Panc1 (cell line): ENCODE measurements at regions not wholly inside any gene's neighbourhood (a gene's known extent, or its start where the extent isn't known, plus 50 kb on each side); places are given as distances from the start of the nearest gene placed in this dataset.

Source experiments
- ATAC-seq: fragments of 200-7000 bp; cut with Tn5 transposase; 2 replicates; pipeline ENCODE4 v1.9.1; 2020; ENCODE audit warnings: mild to moderate bottlenecking, moderate library complexity
- BruUV-seq: library from RNA; stranded (reverse); fragments of 400-500 nt; replicated peaks from 2 replicates; lab custom pipeline; 2021; lab: Mats Ljungman, UMichigan
- CTCF ChIA-PET: fragments of 300-600 bp; sonication (Branson Sonifier 250); formaldehyde crosslinking; loops from one replicate; lab custom pipeline; 2022; ENCODE audit warnings: antibody characterized with exemption; lab: Charles Lee
- POLR2A ChIA-PET: fragments of 300-600 bp; sonication (Branson Sonifier 250); formaldehyde crosslinking; loops from one replicate; lab custom pipeline; 2022; ENCODE audit warnings: antibody characterized with exemption; lab: Charles Lee
- DNase-seq: peaks from one replicate; pipeline ENCODE4 v3.0.0-alpha.2; 2010; ENCODE audit warnings: low read depth, low spot score
- H3K27ac ChIP-seq: 2 replicates; pipeline ENCODE4 v1.5.1; 2011; ENCODE audit warnings: mild to moderate bottlenecking, low read length, inconsistent platforms
- H3K27me3 ChIP-seq: fragments of 200-500 bp; sonication (Bioruptor generic); 2 replicates; pipeline ENCODE4 v1.6.0; 2014; ENCODE audit warnings: low read length, inconsistent platforms; ENCODE audit not compliant: control insufficient read depth, insufficient read depth
- H3K36me3 ChIP-seq: fragments of 200-500 bp; sonication (Bioruptor generic); 2 replicates; pipeline ENCODE4 v1.5.1; 2014; ENCODE audit warnings: inconsistent platforms, mild to moderate bottlenecking, low read length, moderate library complexity; ENCODE audit not compliant: control insufficient read depth, insufficient read depth
- H3K4me1 ChIP-seq: 2 replicates; pipeline ENCODE4 v1.5.1; 2011; ENCODE audit warnings: inconsistent platforms, mild to moderate bottlenecking, low read length, moderate library complexity; ENCODE audit not compliant: control insufficient read depth, insufficient read depth
- H3K4me3 ChIP-seq, 2 experiments: 2 replicates each; pipeline ENCODE4 v1.5.1; 2011 to 2012; ENCODE audit warnings: low read depth in 2 of 2, low read length in 2 of 2, mild to moderate bottlenecking in 2 of 2, inconsistent platforms in 1 of 2, moderate library complexity in 1 of 2
- H3K9me3 ChIP-seq: fragments of 200-500 bp; sonication (Bioruptor generic); 2 replicates; pipeline ENCODE4 v1.5.1; 2014; ENCODE audit warnings: low read depth, mild to moderate bottlenecking, inconsistent platforms, low read length, moderate library complexity; ENCODE audit not compliant: control insufficient read depth, insufficient read depth
- POLR2AphosphoS5 ChIP-seq: IDR thresholded peaks from 2 replicates; pipeline ENCODE4 v1.6.1; 2012; ENCODE audit warnings: mild to moderate bottlenecking, low read depth, low read length, moderate library complexity
- SIN3A ChIP-seq: IDR thresholded peaks from 2 replicates; pipeline ENCODE4 v1.6.1; 2012; ENCODE audit warnings: low read depth, mild to moderate bottlenecking, low read length, moderate library complexity, borderline replicate concordance; ENCODE audit not compliant: insufficient read depth
- TCF7L2 ChIP-seq: IDR thresholded peaks from 2 replicates; pipeline ENCODE4 v1.6.1; 2011; ENCODE audit warnings: mild to moderate bottlenecking, low read depth, low read length, inconsistent platforms
- in situ Hi-C: cut with HindIII; loops from 2 replicates; pipeline ENCODE4 v1.10.0; 2016; ENCODE audit warnings: low sequenced_read_pairs, low pct_unique_long_range_greater_than_20kb
- intact Hi-C: fragments of 100-400 bp; cut with micrococcal nuclease; formaldehyde crosslinking; loops from one replicate; pipeline ENCODE4 v1.10.0; 2022; ENCODE audit not compliant: unreplicated experiment
- TF ChIP-seq, protein P1 (sequence below), 2 experiments: IDR thresholded peaks; 2 replicates each; pipeline ENCODE4 v1.6.1; 2011 to 2012; ENCODE audit warnings: low read depth in 2 of 2, control low read depth in 1 of 2, low read length in 1 of 2, mild to moderate bottlenecking in 1 of 2, moderate library complexity in 1 of 2; ENCODE audit not compliant: insufficient read depth in 1 of 2
- TF ChIP-seq, protein P2 (sequence below): fragments of 450-650 bp; IDR thresholded peaks from 2 replicates; pipeline ENCODE4 v1.5.1; 2017; ENCODE audit warnings: mild to moderate bottlenecking

DNA sequence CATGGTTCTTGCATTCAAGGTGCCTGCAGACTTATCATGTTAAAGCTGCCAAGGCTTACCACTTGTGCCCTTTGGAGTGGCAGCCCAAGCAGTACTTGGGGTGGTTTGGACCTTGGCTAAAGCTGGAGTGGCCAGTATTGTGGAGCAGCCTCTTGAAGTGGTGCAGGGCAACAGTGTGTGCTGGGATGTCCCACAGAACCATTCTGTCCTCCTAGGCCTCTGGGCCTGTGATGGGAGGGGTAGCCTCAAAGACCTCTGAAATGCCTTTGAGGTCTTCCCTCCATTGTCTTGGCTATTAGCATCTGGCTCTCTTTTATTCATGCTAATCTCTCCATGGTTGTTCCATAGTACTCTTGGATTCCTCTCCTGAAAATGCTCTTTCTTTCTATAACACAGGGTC, 78.2 kb upstream of the SLC24A4 start:
- Histone ChIP-seq H3K27me3 (no peaks in the 10 kb centered on the region), H3K36me3 (no peaks in the 10 kb centered on the region), H3K4me3 (no peak overlapping the region), H3K4me1 (no peaks in the 10 kb centered on the region), H3K27ac (no peak overlapping the region), H3K9me3 (no peaks in the 10 kb centered on the region)
- intact Hi-C loops, result no loop called here
- CTCF ChIA-PET, result no interaction called here
- no TSS peak for BruUV-seq
- in situ Hi-C loops, result no loop called here
- TF ChIP-seq POLR2AphosphoS5, result no peak
- TF ChIP-seq, protein P1, sequence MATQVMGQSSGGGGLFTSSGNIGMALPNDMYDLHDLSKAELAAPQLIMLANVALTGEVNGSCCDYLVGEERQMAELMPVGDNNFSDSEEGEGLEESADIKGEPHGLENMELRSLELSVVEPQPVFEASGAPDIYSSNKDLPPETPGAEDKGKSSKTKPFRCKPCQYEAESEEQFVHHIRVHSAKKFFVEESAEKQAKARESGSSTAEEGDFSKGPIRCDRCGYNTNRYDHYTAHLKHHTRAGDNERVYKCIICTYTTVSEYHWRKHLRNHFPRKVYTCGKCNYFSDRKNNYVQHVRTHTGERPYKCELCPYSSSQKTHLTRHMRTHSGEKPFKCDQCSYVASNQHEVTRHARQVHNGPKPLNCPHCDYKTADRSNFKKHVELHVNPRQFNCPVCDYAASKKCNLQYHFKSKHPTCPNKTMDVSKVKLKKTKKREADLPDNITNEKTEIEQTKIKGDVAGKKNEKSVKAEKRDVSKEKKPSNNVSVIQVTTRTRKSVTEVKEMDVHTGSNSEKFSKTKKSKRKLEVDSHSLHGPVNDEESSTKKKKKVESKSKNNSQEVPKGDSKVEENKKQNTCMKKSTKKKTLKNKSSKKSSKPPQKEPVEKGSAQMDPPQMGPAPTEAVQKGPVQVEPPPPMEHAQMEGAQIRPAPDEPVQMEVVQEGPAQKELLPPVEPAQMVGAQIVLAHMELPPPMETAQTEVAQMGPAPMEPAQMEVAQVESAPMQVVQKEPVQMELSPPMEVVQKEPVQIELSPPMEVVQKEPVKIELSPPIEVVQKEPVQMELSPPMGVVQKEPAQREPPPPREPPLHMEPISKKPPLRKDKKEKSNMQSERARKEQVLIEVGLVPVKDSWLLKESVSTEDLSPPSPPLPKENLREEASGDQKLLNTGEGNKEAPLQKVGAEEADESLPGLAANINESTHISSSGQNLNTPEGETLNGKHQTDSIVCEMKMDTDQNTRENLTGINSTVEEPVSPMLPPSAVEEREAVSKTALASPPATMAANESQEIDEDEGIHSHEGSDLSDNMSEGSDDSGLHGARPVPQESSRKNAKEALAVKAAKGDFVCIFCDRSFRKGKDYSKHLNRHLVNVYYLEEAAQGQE (IDR thresholded peaks at IDR 0.05; ENCODE audit: insufficient read depth in 1 of 2, low read depth in 2 of 2, low read length in 1 of 2), result no peak
- TF ChIP-seq TCF7L2, result no peak
- TF ChIP-seq SIN3A, result no peak
- TF ChIP-seq, protein P2, sequence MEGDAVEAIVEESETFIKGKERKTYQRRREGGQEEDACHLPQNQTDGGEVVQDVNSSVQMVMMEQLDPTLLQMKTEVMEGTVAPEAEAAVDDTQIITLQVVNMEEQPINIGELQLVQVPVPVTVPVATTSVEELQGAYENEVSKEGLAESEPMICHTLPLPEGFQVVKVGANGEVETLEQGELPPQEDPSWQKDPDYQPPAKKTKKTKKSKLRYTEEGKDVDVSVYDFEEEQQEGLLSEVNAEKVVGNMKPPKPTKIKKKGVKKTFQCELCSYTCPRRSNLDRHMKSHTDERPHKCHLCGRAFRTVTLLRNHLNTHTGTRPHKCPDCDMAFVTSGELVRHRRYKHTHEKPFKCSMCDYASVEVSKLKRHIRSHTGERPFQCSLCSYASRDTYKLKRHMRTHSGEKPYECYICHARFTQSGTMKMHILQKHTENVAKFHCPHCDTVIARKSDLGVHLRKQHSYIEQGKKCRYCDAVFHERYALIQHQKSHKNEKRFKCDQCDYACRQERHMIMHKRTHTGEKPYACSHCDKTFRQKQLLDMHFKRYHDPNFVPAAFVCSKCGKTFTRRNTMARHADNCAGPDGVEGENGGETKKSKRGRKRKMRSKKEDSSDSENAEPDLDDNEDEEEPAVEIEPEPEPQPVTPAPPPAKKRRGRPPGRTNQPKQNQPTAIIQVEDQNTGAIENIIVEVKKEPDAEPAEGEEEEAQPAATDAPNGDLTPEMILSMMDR, result no peak
- no peak for DNase-seq
- ATAC-seq, result no peak
- POLR2A ChIA-PET, result no interaction called here

DNA sequence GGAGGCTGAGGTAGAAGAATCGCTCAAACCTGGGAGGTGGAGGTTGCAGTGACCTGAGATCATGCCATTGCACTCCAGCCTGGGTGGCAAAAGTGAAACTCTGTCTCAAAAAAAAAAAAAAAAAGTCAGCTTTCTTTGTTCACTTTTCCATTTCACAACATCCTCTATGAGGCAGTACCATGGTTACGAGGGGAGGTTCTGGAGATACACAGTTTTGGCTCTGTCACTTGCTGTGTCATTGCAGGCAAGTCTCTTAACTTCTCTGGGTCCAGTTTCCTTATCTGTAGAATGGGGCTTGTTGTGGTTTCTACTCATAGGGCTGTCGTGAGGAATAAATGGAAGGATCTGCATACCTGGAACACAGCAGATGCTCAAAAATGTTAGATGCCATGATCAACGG, 75.6 kb upstream of the SLC24A4 start:
- ATAC-seq (no peak), DNase-seq (no peak)
- no TSS peak for BruUV-seq
- in situ Hi-C loops, result no loop called here
- CTCF ChIA-PET, result interaction anchor here (0.6 kb wide), 1 partner anchor 138 kb away, joined by 3 read pairs; no protein-coding TSS in a partner anchor
- no peak for TF ChIP-seq TCF7L2
- TF ChIP-seq SIN3A, result no peak
- TF ChIP-seq, protein P2, result no peak
- TF ChIP-seq, protein P1 (IDR thresholded peaks at IDR 0.05; ENCODE audit: insufficient read depth in 1 of 2, low read depth in 2 of 2, low read length in 1 of 2), result no peak
- TF ChIP-seq POLR2AphosphoS5, result no peak
- POLR2A ChIA-PET, result no interaction called here
- Histone ChIP-seq H3K4me1 (no peaks in the 10 kb centered on the region), H3K27ac (no peak overlapping the region), H3K4me3 (no peak overlapping the region), H3K27me3 (no peaks in the 10 kb centered on the region), H3K9me3 (no peaks in the 10 kb centered on the region), H3K36me3 (no peaks in the 10 kb centered on the region)
- intact Hi-C loops, result no loop called here
